HepG2 (cell line): ENCODE measurements at regions not wholly inside any gene's neighbourhood (a gene's known extent, or its start where the extent isn't known, plus 50 kb on each side); places are given as distances from the start of the nearest gene placed in this dataset.

Experiments used
- ATAC-seq: fragments of 200-7000 bp; cut with Tn5 transposase; 3 replicates; pipeline ENCODE4 v1.9.1; 2020; ENCODE audit warnings: mild to moderate bottlenecking, moderate library complexity
- BruUV-seq: library from RNA; stranded (reverse); fragments of 400-500 nt; replicated peaks from 2 replicates; lab custom pipeline; 2021; lab: Mats Ljungman, UMichigan
- CTCF ChIA-PET: fragments of 300-600 bp; formaldehyde crosslinking; extraction: SDS; loops from one replicate; lab custom pipeline; 2021; ENCODE audit warnings: low total read pairs, inconsistent platforms, low intra/inter-chr PET ratio; lab: Yijun Ruan, JAX
- POLR2A ChIA-PET: fragments of 350-600 bp; sonication (Branson Sonifier 250); formaldehyde crosslinking; loops from one replicate; lab custom pipeline; 2020; ENCODE audit warnings: antibody characterized with exemption, inconsistent platforms; lab: Yijun Ruan, JAX
- DNase-seq: peaks from one replicate; pipeline ENCODE4 v3.0.0-alpha.2; 2015; ENCODE audit warnings: low spot score
- FAIRE-seq: peaks from 3 replicates; lab custom pipeline; 2011; peaks lifted over from hg19 to GRCh38; lab: Jason Lieb, UNC
- H2AFZ ChIP-seq: one replicate; pipeline ENCODE4 v1.6.1; 2011; ENCODE audit warnings: low read length, inconsistent platforms
- H3K27ac ChIP-seq: fragments of 300-600 bp; 3 replicates; pipeline ENCODE4 v1.8.0; 2011; ENCODE audit warnings: mixed run types, mild to moderate bottlenecking, mixed read lengths, low read length, inconsistent platforms; ENCODE audit not compliant: insufficient read depth; ENCODE audit errors: extremely low read length
- H3K27me3 ChIP-seq, 2 experiments: fragments of 200-600 bp in 1 of 2; 2 replicates in 1 of 2; 3 replicates in 1 of 2; pipeline versions ENCODE4 v1.6.0 to v1.8.0; 2011; ENCODE audit warnings: low read length in 2 of 2, mild to moderate bottlenecking in 2 of 2, moderate library complexity in 2 of 2, inconsistent platforms in 1 of 2; ENCODE audit not compliant: insufficient read depth in 2 of 2, control insufficient read depth in 1 of 2
- H3K36me3 ChIP-seq, 2 experiments: fragments of 200-600 bp in 1 of 2; replicated peaks in 1 of 2; 2 replicates in 1 of 2; 3 replicates in 1 of 2; pipeline versions ENCODE4 v1.5.1 to v1.8.0; 2011; ENCODE audit warnings: low read length in 2 of 2, inconsistent platforms in 1 of 2; ENCODE audit not compliant: insufficient read depth in 2 of 2, control insufficient read depth in 1 of 2
- H3K4me1 ChIP-seq: 2 replicates; pipeline ENCODE4 v1.5.1; 2012; ENCODE audit warnings: low read length, inconsistent platforms; ENCODE audit not compliant: insufficient read depth
- H3K4me2 ChIP-seq: 2 replicates; pipeline ENCODE4 v1.6.0; 2011; ENCODE audit warnings: low read depth, low read length, inconsistent platforms
- H3K4me3 ChIP-seq, 3 experiments: fragments of 200-600 bp in 1 of 3; sonication (generic), shearing (Covaris generic) in 1 of 3; replicated peaks in 1 of 3; 2 replicates each; pipeline ENCODE4 v1.5.1; 2011 to 2016; ENCODE audit warnings: low read length in 3 of 3, inconsistent platforms in 2 of 3, low read depth in 2 of 3, mild to moderate bottlenecking in 2 of 3, control low read depth in 1 of 3, mixed read lengths in 1 of 3; ENCODE audit not compliant: insufficient read depth in 1 of 3
- H3K79me2 ChIP-seq: one replicate; pipeline ENCODE4 v1.6.1; 2011; ENCODE audit warnings: low read length, inconsistent platforms; ENCODE audit not compliant: insufficient read depth
- H3K9ac ChIP-seq: 2 replicates; pipeline ENCODE4 v1.6.0; 2011; ENCODE audit warnings: mild to moderate bottlenecking, low read depth, low read length, inconsistent platforms; ENCODE audit not compliant: insufficient read depth
- H3K9me3 ChIP-seq: 2 replicates; pipeline ENCODE4 v1.5.1; 2012; ENCODE audit warnings: mild to moderate bottlenecking, low read length
- H4K20me1 ChIP-seq: 2 replicates; pipeline ENCODE4 v1.6.0; 2011; ENCODE audit warnings: inconsistent platforms, mild to moderate bottlenecking, low read length, moderate library complexity; ENCODE audit not compliant: insufficient read depth
- HOXA3 ChIP-seq: sonication (generic); formaldehyde crosslinking; IDR thresholded peaks from 2 replicates; pipeline ENCODE4 v1.5.0; 2020; ENCODE audit warnings: missing genetic modification reagents
- MTA1 ChIP-seq: sonication (generic); formaldehyde crosslinking; IDR thresholded peaks from 2 replicates; pipeline ENCODE4 v1.4.0; 2020; ENCODE audit warnings: missing genetic modification reagents, mild to moderate bottlenecking, borderline replicate concordance
- MXD3 ChIP-seq: IDR thresholded peaks from 2 replicates; pipeline ENCODE4 v1.6.1; 2016; ENCODE audit warnings: mild to moderate bottlenecking, missing biosample characterization, missing genetic modification reagents
- SAFB2 ChIP-seq: sonication (generic); formaldehyde crosslinking; IDR thresholded peaks from 2 replicates; pipeline ENCODE4 v1.5.1; 2020; ENCODE audit warnings: missing genetic modification reagents, low read depth, mild to moderate bottlenecking, borderline replicate concordance
- SIN3A ChIP-seq: IDR thresholded peaks from 2 replicates; pipeline ENCODE4 v1.6.1; 2011; ENCODE audit warnings: low read depth, mild to moderate bottlenecking, control low read depth, low read length, borderline replicate concordance
- SSRP1 ChIP-seq: IDR thresholded peaks from 2 replicates; pipeline ENCODE4 v1.6.1; 2016; ENCODE audit warnings: control low read depth
- THAP8 ChIP-seq: sonication (generic); formaldehyde crosslinking; IDR thresholded peaks from 2 replicates; pipeline ENCODE4 v1.5.1; 2020; ENCODE audit warnings: missing genetic modification reagents, mild to moderate bottlenecking, borderline replicate concordance
- ZBTB34 ChIP-seq: sonication (generic); formaldehyde crosslinking; IDR thresholded peaks from 2 replicates; pipeline ENCODE4 v1.8.0; 2022; ENCODE audit warnings: mild to moderate bottlenecking, missing genetic modification reagents
- ZNF34 ChIP-seq: sonication (generic); formaldehyde crosslinking; IDR thresholded peaks from 2 replicates; pipeline ENCODE4 v1.4.0; 2020; ENCODE audit warnings: mild to moderate bottlenecking, missing genetic modification reagents, borderline replicate concordance
- ZNF580 ChIP-seq: IDR thresholded peaks from 2 replicates; pipeline ENCODE4 v1.6.1; 2016; ENCODE audit warnings: low read depth, borderline replicate concordance
- ZNF672 ChIP-seq: sonication (generic); formaldehyde crosslinking; IDR thresholded peaks from 2 replicates; pipeline ENCODE4 v1.8.1; 2022; ENCODE audit warnings: missing genetic modification reagents
- WGBS: methylation state at CpG from one replicate; pipeline ENCODE4 v1.1.6; 2017; ENCODE audit warnings: low lambda C conversion rate; 5-methylcytosine and 5-hydroxymethylcytosine counted together
- in situ Hi-C: cut with HindIII; loops from 2 replicates; pipeline ENCODE4 v1.10.0; 2017; ENCODE audit warnings: low pct_unique_long_range_greater_than_20kb; ENCODE audit not compliant: extremely low pct_ligation_motif_present
- intact Hi-C: fragments of 100-400 bp; cut with micrococcal nuclease; formaldehyde crosslinking; loops from one replicate; pipeline ENCODE4 v1.10.0; 2022; ENCODE audit not compliant: unreplicated experiment

- Histone ChIP-seq H4K20me1 (no peaks in the 10 kb centered on the region), H2AFZ (no peak overlapping the region), H3K27me3 (no peaks in the 10 kb centered on the region), H3K9me3 (no peaks in the 10 kb centered on the region), H3K9ac (no peak overlapping the region), H3K4me3 (no peak overlapping the region), H3K79me2 (no peaks in the 10 kb centered on the region), H3K36me3 (no peaks in the 10 kb centered on the region), H3K4me2 (no peak overlapping the region), H3K4me1 (no peaks in the 10 kb centered on the region), H3K27ac (no peak overlapping the region)
- FAIRE-seq = no peak
- no peak for DNase-seq
- 59% methylated on average over 4 of the region's 4 CpGs for WGBS
- POLR2A ChIA-PET = no interaction called here
- intact Hi-C loops (no loop called here), in situ Hi-C loops (no loop called here)
- CTCF ChIA-PET = no interaction called here
- no peak for ATAC-seq
- TF ChIP-seq ZNF34 (CRISPR knock-in tag) (no peak), ZNF672 (CRISPR knock-in tag) (no peak), MTA1 (CRISPR knock-in tag) (no peak), ZNF580 (CRISPR knock-in tag) (no peak), ZBTB34 (CRISPR knock-in tag) (no peak), SSRP1 (no peak), HOXA3 (no peak), SAFB2 (CRISPR knock-in tag) (no peak), MXD3 (CRISPR knock-in tag) (no peak), SIN3A (no peak), THAP8 (no peak)
- no TSS peak for BruUV-seq
Observed at GRCh38 chr12:88753066-88753465, 172.8 kb upstream of the KITLG start.
